Smooth muscle cell (in vitro differentiated cells): ENCODE measurements at regions not wholly inside any gene's neighbourhood (a gene's known extent, or its start where the extent isn't known, plus 50 kb on each side); places are given as distances from the start of the nearest gene placed in this dataset.

Experiments used
- DNase-seq: peaks from one replicate; lab custom pipeline; 2025; ENCODE audit not compliant: unreplicated experiment; lab: John Stamatoyannopoulos, UW
- H2AFZ ChIP-seq: fragments of 200-600 bp; sonication (generic); 2 replicates; pipeline ENCODE4 v1.6.0; 2016; ENCODE audit warnings: antibody characterized with exemption, low read depth, mild to moderate bottlenecking
- H3F3A ChIP-seq: fragments of 200-600 bp; sonication (generic); 2 replicates; pipeline ENCODE4 v1.6.0; 2017; ENCODE audit warnings: antibody characterized with exemption, low read depth
- H3K27ac ChIP-seq: fragments of 200-600 bp; sonication (generic); 2 replicates; pipeline ENCODE4 v1.5.1; 2016; ENCODE audit warnings: low read depth, mild to moderate bottlenecking
- H3K27me3 ChIP-seq: fragments of 200-600 bp; sonication (generic); 2 replicates; pipeline ENCODE4 v1.6.1; 2016; ENCODE audit warnings: low read depth, mild to moderate bottlenecking
- H3K36me3 ChIP-seq: fragments of 200-600 bp; sonication (generic); 2 replicates; pipeline ENCODE4 v1.5.1; 2016; ENCODE audit warnings: low read depth
- H3K4me1 ChIP-seq: fragments of 200-600 bp; sonication (generic); 2 replicates; pipeline ENCODE4 v1.5.1; 2016; ENCODE audit warnings: low read depth
- H3K4me2 ChIP-seq: fragments of 200-600 bp; sonication (generic); 2 replicates; pipeline ENCODE4 v1.6.0; 2016; ENCODE audit warnings: mild to moderate bottlenecking
- H3K4me3 ChIP-seq: fragments of 200-600 bp; sonication (generic); 2 replicates; pipeline ENCODE4 v1.5.1; 2016; ENCODE audit warnings: mild to moderate bottlenecking
- H3K79me2 ChIP-seq: fragments of 200-600 bp; sonication (generic); 2 replicates; pipeline ENCODE4 v1.6.0; 2016; ENCODE audit warnings: low read depth, mild to moderate bottlenecking
- H3K9ac ChIP-seq: fragments of 200-600 bp; sonication (generic); 2 replicates; pipeline ENCODE4 v1.6.0; 2016; ENCODE audit warnings: low read depth
- H3K9me3 ChIP-seq: fragments of 200-600 bp; sonication (generic); replicated peaks from 2 replicates; pipeline ENCODE4 v1.5.1; 2016; ENCODE audit warnings: low read depth
- H4K20me1 ChIP-seq: fragments of 200-600 bp; sonication (generic); 2 replicates; pipeline ENCODE4 v1.6.0; 2016; ENCODE audit warnings: low read depth
- CTCF ChIP-seq: fragments of 200-600 bp; sonication (generic); IDR thresholded peaks from 2 replicates; pipeline ENCODE4 v1.5.1; 2017; ENCODE audit warnings: borderline replicate concordance, mild to moderate bottlenecking, antibody characterized with exemption; ENCODE audit not compliant: insufficient read depth, poor library complexity, severe bottlenecking
- WGBS: methylation state at CpG from one replicate; pipeline ENCODE4 v1.1.7; 2016; ENCODE audit warnings: low lambda C conversion rate; 5-methylcytosine and 5-hydroxymethylcytosine counted together

GRCh38 chr12:87441511-87441910 is 587.7 kb downstream of the C12orf50 start:
- Histone ChIP-seq H2AFZ (no peak overlapping the region), H4K20me1 (no peaks in the 10 kb centered on the region), H3K4me2 (no peak overlapping the region), H3K27me3 (no peaks in the 10 kb centered on the region), H3K36me3 (no peaks in the 10 kb centered on the region), H3K9me3 (no peaks in the 10 kb centered on the region), H3K9ac (no peak overlapping the region), H3K4me1 (no peaks in the 10 kb centered on the region), H3K27ac (peak overlapping the region; percentile 87), H3F3A (no peaks in the 10 kb centered on the region), H3K4me3 (no peak overlapping the region), H3K79me2 (no peaks in the 10 kb centered on the region)
- TF ChIP-seq CTCF: no peak
- no peak for DNase-seq
- WGBS: 83% methylated on average over 3 of the region's 3 CpGs

GRCh38 chr12:87439990-87440827 is 589.0 kb downstream of the C12orf50 start:
- Histone ChIP-seq H3K27ac (peak overlapping the region; percentile 87), H3F3A (no peaks in the 10 kb centered on the region), H3K4me3 (no peak overlapping the region), H3K4me2 (peak overlapping the region; percentile 10), H3K9ac (peak overlapping the region; percentile 13), H3K4me1 (no peaks in the 10 kb centered on the region), H3K9me3 (no peaks in the 10 kb centered on the region), H3K36me3 (no peaks in the 10 kb centered on the region), H4K20me1 (no peaks in the 10 kb centered on the region), H3K27me3 (no peaks in the 10 kb centered on the region), H2AFZ (peak overlapping the region; percentile 42), H3K79me2 (no peaks in the 10 kb centered on the region)
- WGBS: 2% methylated on average over 2 of the region's 2 CpGs
- DNase-seq: no peak
- TF ChIP-seq CTCF: no peak

- no peaks in the 10 kb centered on the region for H3K27me3 ChIP-seq
- H2AFZ ChIP-seq: no peak overlapping the region
- H4K20me1 ChIP-seq: no peaks in the 10 kb centered on the region
- no peak for DNase-seq
- H3K4me2 ChIP-seq: no peak overlapping the region
- H3K4me3 ChIP-seq: no peak overlapping the region
- TF ChIP-seq CTCF: no peak
- no peaks in the 10 kb centered on the region for H3K4me1 ChIP-seq
- no peaks in the 10 kb centered on the region for H3K9me3 ChIP-seq
- no peaks in the 10 kb centered on the region for H3K79me2 ChIP-seq
- no peak overlapping the region for H3K9ac ChIP-seq
- H3K36me3 ChIP-seq: no peaks in the 10 kb centered on the region
- H3K27ac ChIP-seq: no peak overlapping the region
- no peaks in the 10 kb centered on the region for H3F3A ChIP-seq
These were observed 598.8 kb downstream of the C12orf50 start for GRCh38 chr12:87430444-87430843.
